ENCODE measurements at regions not wholly inside any gene's neighbourhood (a gene's known extent, or its start where the extent isn't known, plus 50 kb on each side); places are given as distances from the start of the nearest gene placed in this dataset.

DNA sequence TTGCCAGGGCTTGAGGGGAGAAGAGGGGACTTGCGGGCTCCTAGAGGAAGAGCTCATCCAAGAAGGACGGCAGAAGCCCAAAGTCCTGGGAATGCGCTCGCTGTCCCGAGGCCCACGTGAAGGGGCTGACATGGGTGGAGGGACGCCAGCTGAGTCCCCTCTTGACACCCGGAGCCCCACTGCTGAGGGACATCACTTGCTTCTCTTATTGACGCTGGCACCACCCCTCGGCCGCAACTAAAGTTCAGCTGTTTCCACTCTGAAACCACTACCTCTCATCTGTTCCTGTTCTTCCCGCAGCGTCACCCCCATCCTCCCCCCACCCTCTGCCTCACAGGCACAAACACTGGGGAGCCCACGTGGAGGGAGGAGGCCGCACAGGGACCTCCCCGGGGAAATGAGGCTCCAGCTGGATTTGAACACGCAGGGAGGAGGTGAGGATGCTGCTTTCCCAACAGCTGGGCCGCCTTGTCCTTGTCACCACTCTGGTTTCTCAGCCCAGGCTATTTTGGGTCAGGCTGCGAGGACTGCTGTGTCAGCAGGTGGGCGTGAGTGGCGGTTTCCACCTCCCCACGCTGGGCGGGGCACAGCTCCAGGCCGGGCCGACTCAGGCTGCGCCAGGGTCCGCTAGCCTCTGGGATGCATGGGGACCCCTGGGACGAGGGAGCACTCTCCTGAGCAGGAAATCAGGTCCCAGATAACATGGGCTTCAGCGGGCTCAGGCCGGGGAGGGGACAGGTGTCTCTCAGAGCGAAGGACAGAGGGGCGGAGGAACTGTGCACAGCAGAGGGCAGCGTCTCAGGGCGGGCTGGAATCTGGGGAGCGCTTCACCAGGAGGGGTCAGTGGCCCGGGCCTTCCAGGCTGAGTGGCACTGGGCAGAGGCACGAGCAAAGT is 156.3 kb downstream of the ZNF248 start:
- no peak for TF ChIP-seq ZNF274 (IDR thresholded peaks at IDR 0.05; ENCODE audit: low read depth, low read length)
- no peak for TF ChIP-seq YY1 (IDR thresholded peaks at IDR 0.05; ENCODE audit: insufficient read depth, insufficient read length)

Measured in NT2/D1 (cell line).